ENCODE measurements at regions not wholly inside any gene's neighbourhood (a gene's known extent, or its start where the extent isn't known, plus 50 kb on each side); places are given as distances from the start of the nearest gene placed in this dataset.

- TF ChIP-seq CTCF (IDR thresholded peaks at IDR 0.05; ENCODE audit: insufficient read depth, low read length) (no peak), REST (IDR thresholded peaks at IDR 0.05; ENCODE audit: insufficient replicate concordance, low read depth) (no peak), POLR2AphosphoS5 (IDR thresholded peaks at IDR 0.05; ENCODE audit: low read depth) (no peak)
Observed at GRCh38 chr2:42848726-42849290, 56.4 kb upstream of the HAAO start.
